H1 (cell line): ENCODE measurements at regions not wholly inside any gene's neighbourhood (a gene's known extent, or its start where the extent isn't known, plus 50 kb on each side); places are given as distances from the start of the nearest gene placed in this dataset.

Source experiments
- CBX5 ChIP-seq: fragments of 300-800, 300-1000 bp; sonication (generic); IDR thresholded peaks from 2 replicates; pipeline ENCODE4 v1.7.1; 2016; ENCODE audit warnings: antibody characterized with exemption, low read length, low read depth
- CHD1 ChIP-seq: IDR thresholded peaks from 2 replicates; pipeline ENCODE4 v1.6.1; 2012; ENCODE audit warnings: low read depth, low read length, improper control_type of control experiment
- EZH2 ChIP-seq: fragments of 200-600 bp; sonication (generic); IDR thresholded peaks from 2 replicates; pipeline ENCODE4 v1.7.1; 2012; ENCODE audit warnings: low read depth, mild to moderate bottlenecking, moderate library complexity, low read length, inconsistent platforms; ENCODE audit not compliant: severe bottlenecking
- NRF1 ChIP-seq: IDR thresholded peaks from 2 replicates; pipeline ENCODE4 v1.6.1; 2011; ENCODE audit warnings: mild to moderate bottlenecking, low read depth, low read length, improper control_type of control experiment
- SIRT6 ChIP-seq: IDR thresholded peaks from one replicate; pipeline ENCODE4 v1.7.1; 2012; ENCODE audit warnings: low read length, inconsistent platforms
- SP1 ChIP-seq: IDR thresholded peaks from 2 replicates; pipeline ENCODE4 v1.6.1; 2011; ENCODE audit warnings: low read depth, low read length
- SP2 ChIP-seq: IDR thresholded peaks from 2 replicates; pipeline ENCODE4 v1.6.1; 2012; ENCODE audit warnings: mild to moderate bottlenecking, low read length, inconsistent platforms
- TF ChIP-seq, protein P1 (sequence below), 3 experiments: IDR thresholded peaks; 1 replicate in 2 of 3; 2 replicates in 1 of 3; pipeline versions ENCODE4 v1.5.1 to v1.6.1; 2011; ENCODE audit warnings: low read length in 3 of 3, mild to moderate bottlenecking in 3 of 3, inconsistent platforms in 2 of 3, low read depth in 1 of 3, moderate library complexity in 1 of 3; ENCODE audit not compliant: insufficient read depth in 1 of 3; ENCODE audit errors: control extremely low read depth in 1 of 3
- TF ChIP-seq, protein P2 (sequence below): IDR thresholded peaks from 2 replicates; pipeline ENCODE4 v1.6.1; 2012; ENCODE audit warnings: inconsistent platforms

DNA sequence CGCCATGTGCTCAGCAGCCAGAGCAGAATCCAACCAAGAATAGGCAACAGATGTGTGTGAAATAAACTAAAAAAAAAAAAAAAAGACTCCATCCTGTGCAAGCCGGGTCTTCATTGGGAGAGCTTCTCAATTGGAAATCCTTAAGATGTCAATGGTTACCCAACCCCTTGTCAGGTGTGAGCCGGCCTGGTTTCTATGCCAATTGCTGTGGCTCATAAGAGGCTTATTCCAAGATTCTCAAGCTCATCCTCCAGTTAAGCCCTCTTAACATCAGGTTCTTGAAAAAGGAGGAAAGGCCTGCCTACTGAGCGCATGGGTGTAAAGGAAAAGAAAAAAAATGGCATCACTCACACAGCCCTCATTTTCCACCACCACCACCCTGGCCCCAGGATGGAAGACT is 1084.6 kb downstream of the UQCRFS1 start (continued):
- TF ChIP-seq, protein P1, sequence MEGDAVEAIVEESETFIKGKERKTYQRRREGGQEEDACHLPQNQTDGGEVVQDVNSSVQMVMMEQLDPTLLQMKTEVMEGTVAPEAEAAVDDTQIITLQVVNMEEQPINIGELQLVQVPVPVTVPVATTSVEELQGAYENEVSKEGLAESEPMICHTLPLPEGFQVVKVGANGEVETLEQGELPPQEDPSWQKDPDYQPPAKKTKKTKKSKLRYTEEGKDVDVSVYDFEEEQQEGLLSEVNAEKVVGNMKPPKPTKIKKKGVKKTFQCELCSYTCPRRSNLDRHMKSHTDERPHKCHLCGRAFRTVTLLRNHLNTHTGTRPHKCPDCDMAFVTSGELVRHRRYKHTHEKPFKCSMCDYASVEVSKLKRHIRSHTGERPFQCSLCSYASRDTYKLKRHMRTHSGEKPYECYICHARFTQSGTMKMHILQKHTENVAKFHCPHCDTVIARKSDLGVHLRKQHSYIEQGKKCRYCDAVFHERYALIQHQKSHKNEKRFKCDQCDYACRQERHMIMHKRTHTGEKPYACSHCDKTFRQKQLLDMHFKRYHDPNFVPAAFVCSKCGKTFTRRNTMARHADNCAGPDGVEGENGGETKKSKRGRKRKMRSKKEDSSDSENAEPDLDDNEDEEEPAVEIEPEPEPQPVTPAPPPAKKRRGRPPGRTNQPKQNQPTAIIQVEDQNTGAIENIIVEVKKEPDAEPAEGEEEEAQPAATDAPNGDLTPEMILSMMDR (IDR thresholded peaks at IDR 0.05; ENCODE audit: control extremely low read depth in 1 of 3, insufficient read depth in 1 of 3, low read depth in 1 of 3, low read length in 3 of 3): no peak
- TF ChIP-seq EZH2 (no peak), SP1 (no peak), SIRT6 (no peak), CHD1 (no peak), SP2 (no peak), CBX5 (no peak), NRF1 (no peak)
- TF ChIP-seq, protein P2, sequence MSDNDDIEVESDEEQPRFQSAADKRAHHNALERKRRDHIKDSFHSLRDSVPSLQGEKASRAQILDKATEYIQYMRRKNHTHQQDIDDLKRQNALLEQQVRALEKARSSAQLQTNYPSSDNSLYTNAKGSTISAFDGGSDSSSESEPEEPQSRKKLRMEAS: no peak
